ENCODE measurements at regions not wholly inside any gene's neighbourhood (a gene's known extent, or its start where the extent isn't known, plus 50 kb on each side); places are given as distances from the start of the nearest gene placed in this dataset.

- TF ChIP-seq POLR2A (IDR thresholded peaks at IDR 0.05) (no peak), CTCF (IDR thresholded peaks at IDR 0.05) (no peak)
Observed at GRCh38 chr9:78150983-78151356, 84.9 kb upstream of the CEP78 start.
